ENCODE measurements at regions not wholly inside any gene's neighbourhood (a gene's known extent, or its start where the extent isn't known, plus 50 kb on each side); places are given as distances from the start of the nearest gene placed in this dataset.
"Not testable (repeated sequence)": the region's sequence is repeated elsewhere in the genome, so short reads cannot be mapped to it uniquely, and the experiment has no call there.

GRCh38 chr14:43665570-43666267 is 841.4 kb downstream of the FSCB start:
- Mint-ChIP-seq H3K27ac (ENCODE audit: unreplicated experiment) (no peak overlapping the region), H3K4me1 (no peaks in the 10 kb centered on the region), H3K9me3 (peaks cover 10% of the 10 kb centered on the region), H3K36me3 (ENCODE audit: low read depth) (no peaks in the 10 kb centered on the region), H3K4me3 (no peak overlapping the region), H3K27me3 (ENCODE audit: low read depth) (no peaks in the 10 kb centered on the region)
- no peak for DNase-seq (ENCODE audit: low read depth, low spot score)
- TF ChIP-seq CTCF (conservative IDR thresholded peaks at IDR 0.05), result no peak

- H3K4me1 Mint-ChIP-seq; H3K4me3 Mint-ChIP-seq; H3K27ac Mint-ChIP-seq (ENCODE audit: unreplicated experiment); H3K36me3 Mint-ChIP-seq (ENCODE audit: low read depth); H3K27me3 Mint-ChIP-seq (ENCODE audit: low read depth); DNase-seq (ENCODE audit: low read depth, low spot score): not testable (repeated sequence)
- H3K9me3 Mint-ChIP-seq, result peaks cover 11% of the 10 kb centered on the region
Measured at GRCh38 chr14:43655194-43655593, 851.9 kb downstream of the FSCB start.

GRCh38 chr14:43651896-43652295 is 855.2 kb downstream of the FSCB start:
- TF ChIP-seq CTCF (conservative IDR thresholded peaks at IDR 0.05), result no peak
- Mint-ChIP-seq H3K9me3 (peaks cover 11% of the 10 kb centered on the region), H3K4me1 (no peaks in the 10 kb centered on the region), H3K4me3 (no peak overlapping the region), H3K36me3 (ENCODE audit: low read depth) (peaks cover 3% of the 10 kb centered on the region), H3K27ac (ENCODE audit: unreplicated experiment) (no peak overlapping the region), H3K27me3 (ENCODE audit: low read depth) (no peaks in the 10 kb centered on the region)
- DNase-seq (ENCODE audit: low read depth, low spot score), result no peak

GRCh38 chr14:43651185-43651787 is 855.8 kb downstream of the FSCB start:
- no peak for TF ChIP-seq CTCF (conservative IDR thresholded peaks at IDR 0.05)
- DNase-seq (ENCODE audit: low read depth, low spot score), result no peak
- Mint-ChIP-seq H3K36me3 (ENCODE audit: low read depth) (peaks cover 3% of the 10 kb centered on the region), H3K27ac (ENCODE audit: unreplicated experiment) (no peak overlapping the region), H3K27me3 (ENCODE audit: low read depth) (no peaks in the 10 kb centered on the region), H3K9me3 (peaks cover 7% of the 10 kb centered on the region), H3K4me3 (no peak overlapping the region), H3K4me1 (no peaks in the 10 kb centered on the region)

GRCh38 chr14:43649508-43649907 is 857.6 kb downstream of the FSCB start:
- Mint-ChIP-seq H3K27me3 (ENCODE audit: low read depth) (no peaks in the 10 kb centered on the region), H3K9me3 (peaks cover 13% of the 10 kb centered on the region), H3K27ac (ENCODE audit: unreplicated experiment) (no peak overlapping the region), H3K4me1 (no peaks in the 10 kb centered on the region), H3K4me3 (no peak overlapping the region), H3K36me3 (ENCODE audit: low read depth) (peaks cover 3% of the 10 kb centered on the region)
- TF ChIP-seq CTCF (conservative IDR thresholded peaks at IDR 0.05), result no peak
- no peak for DNase-seq (ENCODE audit: low read depth, low spot score)

- H3K4me3 Mint-ChIP-seq, result no peak overlapping the region
- no peaks in the 10 kb centered on the region for H3K36me3 Mint-ChIP-seq (ENCODE audit: low read depth)
- no peak for TF ChIP-seq CTCF (conservative IDR thresholded peaks at IDR 0.05)
- DNase-seq (ENCODE audit: low read depth, low spot score), result no peak
- H3K9me3 Mint-ChIP-seq, result peaks cover 10% of the 10 kb centered on the region
- H3K4me1 Mint-ChIP-seq, result no peaks in the 10 kb centered on the region
- H3K27ac Mint-ChIP-seq (ENCODE audit: unreplicated experiment), result no peak overlapping the region
- H3K27me3 Mint-ChIP-seq (ENCODE audit: low read depth), result no peaks in the 10 kb centered on the region
Measured at GRCh38 chr14:43647302-43647701, 859.8 kb downstream of the FSCB start.

Measured in neural crest cell (in vitro differentiated cells).